HG02798 (cell line): ENCODE measurements at regions not wholly inside any gene's neighbourhood (a gene's known extent, or its start where the extent isn't known, plus 50 kb on each side); places are given as distances from the start of the nearest gene placed in this dataset.

Experiments
- ATAC-seq: cut with Tn5 transposase; IDR thresholded peaks from one replicate; pipeline ENCODE4 v1.9.1; 2021; ENCODE audit warnings: mild to moderate bottlenecking; ENCODE audit not compliant: unreplicated experiment, poor library complexity

GRCh38 chr7:85737426-85737825 lies 550.6 kb upstream of the SEMA3D start:
- no peak for ATAC-seq

GRCh38 chr7:85736085-85736484 lies 549.2 kb upstream of the SEMA3D start:
- ATAC-seq, result no peak

- ATAC-seq, result no peak
Measured at GRCh38 chr7:85734823-85735222, 548.0 kb upstream of the SEMA3D start.

- ATAC-seq, result no peak
Measured at GRCh38 chr7:85733169-85733915, 546.5 kb upstream of the SEMA3D start.

GRCh38 chr7:85730012-85730411 lies 543.2 kb upstream of the SEMA3D start:
- ATAC-seq, result no peak

- ATAC-seq, result no peak
Measured at GRCh38 chr7:85725026-85725425, 538.2 kb upstream of the SEMA3D start.

GRCh38 chr7:85719981-85720953 lies 533.4 kb upstream of the SEMA3D start:
- ATAC-seq, result no peak

GRCh38 chr7:85716353-85716752 lies 529.5 kb upstream of the SEMA3D start:
- ATAC-seq, result no peak

- no peak for ATAC-seq
Measured at GRCh38 chr7:85714951-85715350, 528.1 kb upstream of the SEMA3D start.

- peak; percentile 48 for ATAC-seq
Measured at GRCh38 chr7:85714043-85714578, 527.3 kb upstream of the SEMA3D start.

- ATAC-seq, result no peak
Measured at GRCh38 chr7:85713171-85713570, 526.3 kb upstream of the SEMA3D start.

- no peak for ATAC-seq
Measured at GRCh38 chr7:85711894-85712293, 525.0 kb upstream of the SEMA3D start.

- ATAC-seq, result no peak
Measured at GRCh38 chr7:85710960-85711359, 524.1 kb upstream of the SEMA3D start.

GRCh38 chr7:85708221-85708620 lies 521.4 kb upstream of the SEMA3D start:
- no peak for ATAC-seq

GRCh38 chr7:85705076-85705475 lies 518.2 kb upstream of the SEMA3D start:
- ATAC-seq, result no peak

GRCh38 chr7:85703251-85704010 lies 516.6 kb upstream of the SEMA3D start:
- no peak for ATAC-seq

GRCh38 chr7:85702348-85702747 lies 515.5 kb upstream of the SEMA3D start:
- no peak for ATAC-seq

- no peak for ATAC-seq
Measured at GRCh38 chr7:85699482-85699881, 512.6 kb upstream of the SEMA3D start.

GRCh38 chr7:85695533-85695932 lies 508.7 kb upstream of the SEMA3D start:
- ATAC-seq, result no peak

GRCh38 chr7:85695041-85695440 lies 508.2 kb upstream of the SEMA3D start:
- ATAC-seq, result no peak
